GM19351 (cell line): ENCODE measurements at regions not wholly inside any gene's neighbourhood (a gene's known extent, or its start where the extent isn't known, plus 50 kb on each side); places are given as distances from the start of the nearest gene placed in this dataset.

ENCODE experiments used
- ATAC-seq: cut with Tn5 transposase; IDR thresholded peaks from one replicate; pipeline ENCODE4 v1.9.1; 2021; ENCODE audit warnings: mild to moderate bottlenecking, moderate library complexity; ENCODE audit not compliant: unreplicated experiment

DNA sequence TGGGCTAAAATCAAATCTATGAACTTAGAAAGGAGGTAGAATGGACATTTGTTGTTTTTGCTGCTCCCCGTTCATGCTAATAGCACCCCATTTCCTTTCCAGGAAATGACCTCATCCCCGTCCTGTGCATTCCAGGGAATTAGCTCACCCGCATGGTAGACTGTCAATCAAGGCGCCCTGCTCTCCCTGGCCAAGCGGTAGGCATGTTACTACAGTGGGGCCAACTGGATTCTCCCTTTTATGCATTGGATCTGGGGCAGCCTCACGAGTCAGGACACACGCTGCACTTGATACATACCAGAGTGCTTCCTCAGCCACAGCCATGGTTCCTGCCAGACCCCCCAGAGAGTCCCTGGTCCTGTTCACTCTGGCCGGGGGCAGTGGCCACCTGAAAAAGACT, 111.0 kb upstream of the PTCH1 start:
- no peak for ATAC-seq

- no peak for ATAC-seq
Measured at GRCh38 chr9:95626885-95627558, 110.3 kb upstream of the PTCH1 start.

- no peak for ATAC-seq
Measured at GRCh38 chr9:95626341-95626740, 109.6 kb upstream of the PTCH1 start.

DNA sequence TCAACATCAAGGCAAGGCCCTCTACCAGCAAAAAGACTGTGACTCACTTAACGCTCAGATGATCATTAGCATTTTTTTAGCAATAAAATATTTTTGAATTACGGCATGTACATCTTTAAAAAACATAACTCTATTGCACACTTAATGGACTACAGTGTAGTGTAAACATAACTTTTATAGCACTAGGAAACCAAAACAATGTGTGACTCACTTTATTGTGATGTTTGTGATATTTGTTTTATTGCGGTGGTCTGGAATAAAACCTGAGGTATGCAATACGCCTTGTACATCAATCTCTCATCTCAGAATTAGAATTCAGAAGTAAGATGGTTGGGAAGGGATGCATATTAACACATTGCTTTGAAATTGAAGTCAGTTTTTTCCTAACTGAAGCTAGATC, 106.9 kb upstream of the PTCH1 start:
- ATAC-seq, result no peak

- no peak for ATAC-seq
Measured at GRCh38 chr9:95620722-95621121, 104.0 kb upstream of the PTCH1 start.

- ATAC-seq, result no peak
Measured at GRCh38 chr9:95620314-95620713, 103.5 kb upstream of the PTCH1 start.

DNA sequence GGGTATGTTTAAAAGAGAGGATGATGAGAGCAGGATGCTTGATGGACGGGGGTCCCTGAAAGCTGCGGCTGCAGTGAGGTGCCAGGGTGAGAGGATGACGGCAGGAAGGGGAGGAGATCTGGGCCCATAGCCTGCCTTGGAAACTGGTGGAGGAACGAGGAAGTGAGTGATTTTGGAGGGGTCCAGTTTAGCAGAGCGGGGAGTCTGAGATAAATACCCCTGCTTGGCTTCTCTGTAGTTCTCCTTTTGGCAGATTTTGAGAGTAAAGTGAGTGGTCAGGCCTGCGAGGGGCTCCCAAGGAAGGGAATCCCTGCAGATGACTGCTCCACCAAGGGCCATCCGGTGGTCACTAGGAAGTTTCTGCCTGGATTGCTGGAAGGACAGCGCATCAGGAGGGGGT, 98.5 kb upstream of the PTCH1 start:
- no peak for ATAC-seq

DNA sequence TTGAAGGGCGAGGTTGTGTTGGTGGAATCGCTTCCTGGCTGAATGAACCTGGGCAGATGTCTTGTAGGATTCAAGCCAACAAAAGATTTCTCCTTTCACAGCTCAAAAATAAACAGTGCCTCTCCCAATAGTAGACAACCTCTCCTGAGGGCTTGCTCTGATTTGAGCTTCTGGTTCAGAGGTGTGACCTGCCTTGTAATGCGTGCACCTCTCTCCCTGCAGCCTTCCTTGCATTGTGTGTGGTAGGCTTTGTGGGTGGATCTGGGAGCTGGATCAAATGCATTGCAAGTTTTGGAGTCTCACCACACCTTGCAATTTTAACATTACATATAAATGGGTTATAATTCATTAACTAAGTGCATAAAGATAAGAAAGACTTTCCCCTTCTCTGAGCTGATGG, 96.9 kb upstream of the PTCH1 start:
- no peak for ATAC-seq

- ATAC-seq, result no peak
Measured at GRCh38 chr9:95611354-95611753, 94.6 kb upstream of the PTCH1 start.

DNA sequence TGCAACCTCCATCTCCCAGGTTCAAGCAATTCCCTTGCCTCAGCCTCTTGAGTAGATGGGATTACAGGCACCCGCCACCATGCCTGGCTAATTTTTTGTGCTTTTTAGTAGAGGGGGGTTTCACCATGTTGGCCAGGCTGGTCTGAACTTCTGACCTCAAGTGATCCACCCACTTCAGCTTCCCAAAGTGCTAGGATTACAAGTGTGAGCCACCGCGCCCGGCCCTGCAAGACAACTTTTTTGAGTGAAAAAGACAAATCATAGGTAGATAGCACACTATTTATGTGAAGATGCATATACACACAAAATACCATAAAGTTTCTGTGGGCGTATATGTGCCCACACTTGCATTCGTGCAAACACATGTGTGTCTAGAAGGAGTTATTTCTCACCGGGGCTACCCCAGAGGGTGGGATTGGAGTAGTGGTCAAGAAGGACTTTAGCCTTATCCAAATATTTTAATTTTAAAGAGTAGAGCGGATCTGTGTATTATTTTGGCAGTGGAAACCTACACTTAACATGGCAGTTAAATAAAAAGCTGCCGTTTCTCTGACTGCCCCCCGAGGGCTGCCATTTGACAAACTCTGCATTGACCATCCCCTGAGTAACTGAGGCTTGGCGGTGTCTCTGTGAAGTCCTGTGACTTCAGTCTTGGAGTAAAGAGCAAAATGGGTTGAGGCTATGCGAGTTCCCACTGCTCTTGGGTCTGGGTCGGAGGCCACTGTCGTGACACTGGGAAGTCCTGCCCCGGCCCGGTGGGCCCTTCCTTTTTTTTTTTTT, 93.4 kb upstream of the PTCH1 start:
- ATAC-seq, result no peak

- ATAC-seq, result no peak
Measured at GRCh38 chr9:95609426-95609825, 92.7 kb upstream of the PTCH1 start.

GRCh38 chr9:95608341-95608740, 91.6 kb upstream of the PTCH1 start:
- no peak for ATAC-seq

DNA sequence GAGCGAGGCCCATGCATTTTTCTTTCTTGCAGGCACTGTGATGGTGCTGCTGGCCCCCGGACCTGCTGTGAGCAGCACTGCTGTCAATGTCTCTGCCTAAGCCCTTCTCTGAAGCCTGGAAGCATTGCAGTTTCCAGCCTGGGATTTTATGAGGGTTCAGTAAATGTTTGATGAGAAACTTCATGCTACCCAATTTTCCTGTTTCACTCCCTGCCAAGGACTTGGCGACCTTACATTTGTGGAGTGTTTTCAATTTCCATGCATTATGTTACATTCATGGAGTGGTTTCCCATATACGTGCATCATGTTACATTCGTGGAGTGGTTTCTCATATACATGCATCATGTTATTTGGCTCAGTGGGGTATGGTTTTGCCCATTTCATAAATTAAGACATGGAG, 90.7 kb upstream of the PTCH1 start:
- no peak for ATAC-seq

DNA sequence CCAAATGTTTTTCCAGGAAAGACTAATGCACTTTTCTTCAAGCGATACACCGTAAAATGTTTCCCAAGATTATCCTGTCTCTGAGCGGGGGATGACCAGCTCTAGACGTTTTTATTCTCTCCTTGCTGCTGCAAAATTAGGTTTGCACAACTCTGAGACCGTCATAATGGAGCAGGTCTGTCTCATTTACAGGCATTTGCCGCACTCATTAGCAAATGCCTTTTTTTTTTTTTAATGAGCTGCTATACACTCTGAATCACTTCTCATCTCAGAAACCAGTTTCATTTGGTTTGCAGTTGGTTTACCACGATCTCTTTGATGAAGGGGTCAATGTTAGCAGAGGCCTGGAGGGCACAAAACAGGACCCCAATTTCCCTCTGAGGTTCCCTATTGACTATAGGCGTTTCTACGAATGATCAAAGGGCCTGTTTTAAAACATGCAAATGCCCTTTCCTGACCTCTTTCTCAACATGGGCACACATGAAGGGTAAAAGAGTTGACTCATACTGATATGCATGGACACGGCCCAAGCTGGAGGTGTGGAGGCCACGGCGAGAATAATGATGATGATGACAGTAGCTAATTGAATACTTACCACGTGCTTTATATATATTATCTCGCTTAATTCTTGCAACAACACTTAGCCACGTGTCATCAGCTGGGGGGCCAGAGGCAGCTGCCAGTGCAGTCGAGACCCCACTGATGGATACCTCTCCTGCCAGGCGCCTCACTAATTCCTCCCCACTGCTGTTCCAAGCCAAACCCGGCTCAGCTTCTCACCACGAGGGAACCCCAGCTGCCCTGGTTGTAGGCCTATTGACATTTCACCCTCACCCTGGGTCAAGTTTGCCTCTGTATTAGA, 89.9 kb upstream of the PTCH1 start:
- ATAC-seq, result no peak

DNA sequence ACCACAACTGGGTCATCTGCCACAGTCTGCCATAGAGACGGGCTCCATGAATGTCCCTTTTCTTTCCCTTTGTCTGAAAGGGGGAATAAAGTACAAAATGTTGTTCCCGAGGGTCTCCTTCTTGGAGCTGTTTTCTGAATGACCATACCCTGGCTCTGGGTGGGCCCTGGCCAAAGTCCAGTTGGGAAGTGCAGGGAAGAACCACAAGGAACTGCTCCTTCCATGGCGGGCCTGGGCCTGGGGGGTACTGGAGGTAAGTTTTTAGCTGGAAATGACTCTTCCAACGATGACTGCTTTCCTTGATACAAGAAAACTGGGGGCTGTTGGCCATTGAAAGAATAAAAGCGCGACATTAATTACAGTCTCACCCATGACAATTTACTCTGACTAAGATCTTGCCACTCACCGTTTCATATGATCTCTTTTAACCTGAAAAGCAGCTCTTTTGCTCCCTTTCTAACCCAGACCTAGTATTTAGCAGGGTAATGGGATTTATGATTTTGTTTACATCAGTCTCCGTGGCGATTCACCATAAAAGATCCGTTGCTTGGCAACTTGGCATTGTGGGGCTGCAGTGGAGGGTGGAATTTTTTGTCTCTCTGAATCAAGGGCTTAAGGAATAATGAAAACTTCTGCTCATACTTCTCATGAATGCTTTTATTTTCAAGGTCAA, 89.2 kb upstream of the PTCH1 start:
- ATAC-seq, result no peak

GRCh38 chr9:95605101-95605500, 88.3 kb upstream of the PTCH1 start:
- no peak for ATAC-seq

- ATAC-seq, result no peak
Measured at GRCh38 chr9:95598236-95598635, 81.5 kb upstream of the PTCH1 start.

DNA sequence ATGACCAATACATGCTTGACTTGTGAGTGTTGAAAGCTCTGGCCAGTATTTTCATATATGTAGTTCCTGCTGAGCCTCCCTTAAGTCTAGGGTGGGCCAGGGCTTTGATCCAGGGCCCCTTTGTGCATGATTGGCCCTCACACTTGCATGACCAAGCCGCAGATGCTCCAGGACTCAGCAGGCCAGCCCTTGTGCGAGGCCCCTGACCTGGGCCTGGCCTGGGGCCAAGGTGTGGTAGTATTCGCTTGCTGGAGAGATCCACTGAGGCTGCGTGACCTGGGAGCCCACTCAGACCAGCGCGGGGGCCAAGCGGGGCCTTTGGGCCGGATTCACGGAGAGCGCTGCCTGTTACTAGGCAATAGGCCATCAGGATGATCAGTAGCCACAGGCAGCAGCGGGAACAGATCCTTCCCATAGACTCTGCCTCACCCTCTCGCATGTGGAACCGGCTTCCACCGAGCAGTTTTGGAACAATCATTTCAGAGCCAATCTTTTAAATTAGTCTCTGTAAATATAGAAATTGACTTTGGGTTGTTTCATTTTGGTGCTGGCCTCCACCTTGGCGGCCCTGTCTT, 79.0 kb upstream of the PTCH1 start:
- ATAC-seq, result no peak

- no peak for ATAC-seq
Measured at GRCh38 chr9:95592931-95593330, 76.2 kb upstream of the PTCH1 start.

- no peak for ATAC-seq
Measured at GRCh38 chr9:95588724-95589588, 72.2 kb upstream of the PTCH1 start.
